ENCODE measurements at regions not wholly inside any gene's neighbourhood (a gene's known extent, or its start where the extent isn't known, plus 50 kb on each side); places are given as distances from the start of the nearest gene placed in this dataset.

- Mint-ChIP-seq H3K9me3 (peaks cover 9% of the 10 kb centered on the region), H3K27me3 (ENCODE audit: insufficient read depth) (no peaks in the 10 kb centered on the region; the same call in 1 of the 2 replicates), H3K36me3 (ENCODE audit: low read depth) (no peaks in the 10 kb centered on the region), H3K4me1 (ENCODE audit: low read depth) (no peaks in the 10 kb centered on the region), H3K4me3 (no peak overlapping the region), H3K27ac (no peak overlapping the region)
- DNase-seq, result no peak
- no peak for TF ChIP-seq CTCF (IDR thresholded peaks at IDR 0.05)
These were observed 218.2 kb downstream of the HRH4 start for GRCh38 chr18:24678626-24679025.

GRCh38 chr18:24679062-24679461 is 218.6 kb downstream of the HRH4 start:
- DNase-seq, result no peak
- Mint-ChIP-seq H3K27ac (no peak overlapping the region), H3K27me3 (ENCODE audit: insufficient read depth) (no peaks in the 10 kb centered on the region; the same call in 1 of the 2 replicates), H3K4me3 (no peak overlapping the region), H3K9me3 (peaks cover 9% of the 10 kb centered on the region), H3K36me3 (ENCODE audit: low read depth) (no peaks in the 10 kb centered on the region), H3K4me1 (ENCODE audit: low read depth) (no peaks in the 10 kb centered on the region)
- no peak for TF ChIP-seq CTCF (IDR thresholded peaks at IDR 0.05)

GRCh38 chr18:24683925-24684324 is 223.5 kb downstream of the HRH4 start:
- TF ChIP-seq CTCF (IDR thresholded peaks at IDR 0.05), result no peak
- peaks cover 8% of the 10 kb centered on the region for H3K9me3 Mint-ChIP-seq
- DNase-seq, result no peak
- H3K4me1 Mint-ChIP-seq (ENCODE audit: low read depth), result no peaks in the 10 kb centered on the region
- H3K27me3 Mint-ChIP-seq (ENCODE audit: insufficient read depth), result no peaks in the 10 kb centered on the region; the same call in 1 of the 2 replicates
- H3K4me3 Mint-ChIP-seq, result no peak overlapping the region
- H3K36me3 Mint-ChIP-seq (ENCODE audit: low read depth), result no peaks in the 10 kb centered on the region
- no peak overlapping the region for H3K27ac Mint-ChIP-seq

- no peaks in the 10 kb centered on the region for H3K27me3 Mint-ChIP-seq (ENCODE audit: insufficient read depth)
- H3K36me3 Mint-ChIP-seq (ENCODE audit: low read depth), result no peaks in the 10 kb centered on the region
- DNase-seq, result no peak
- H3K4me1 Mint-ChIP-seq (ENCODE audit: low read depth), result no peaks in the 10 kb centered on the region
- H3K4me3 Mint-ChIP-seq, result no peak overlapping the region
- H3K27ac Mint-ChIP-seq, result no peak overlapping the region
- H3K9me3 Mint-ChIP-seq, result peaks cover under 1% of the 10 kb centered on the region
- no peak for TF ChIP-seq CTCF (IDR thresholded peaks at IDR 0.05)
These were observed 225.0 kb downstream of the HRH4 start for GRCh38 chr18:24685254-24685959.

- Mint-ChIP-seq H3K36me3 (ENCODE audit: low read depth) (no peaks in the 10 kb centered on the region), H3K27ac (no peak overlapping the region), H3K4me3 (no peak overlapping the region), H3K4me1 (ENCODE audit: low read depth) (no peaks in the 10 kb centered on the region), H3K9me3 (peaks cover 8% of the 10 kb centered on the region), H3K27me3 (ENCODE audit: insufficient read depth) (peaks cover 4% of the 10 kb centered on the region)
- DNase-seq, result no peak
- TF ChIP-seq CTCF (IDR thresholded peaks at IDR 0.05), result no peak
These were observed 234.7 kb downstream of the HRH4 start for GRCh38 chr18:24695168-24695567.

All from HFFc6 (cell line).